Common myeloid progenitor, CD34-positive (primary cell): ENCODE measurements at regions not wholly inside any gene's neighbourhood (a gene's known extent, or its start where the extent isn't known, plus 50 kb on each side); places are given as distances from the start of the nearest gene placed in this dataset.

ENCODE experiments used
- CTCF ChIA-PET: fragments of 350-600 bp; sonication (Branson Sonifier 250); formaldehyde crosslinking; loops from one replicate; lab custom pipeline; 2021; ENCODE audit warnings: antibody characterized with exemption; lab: Charles Lee
- POLR2A ChIA-PET: fragments of 350-600 bp; sonication (Branson Sonifier 250); formaldehyde crosslinking; loops from one replicate; lab custom pipeline; 2021; ENCODE audit warnings: antibody characterized with exemption; lab: Charles Lee
- DNase-seq, 3 donors: peaks; one replicate each; pipeline versions ENCODE4 v3.0.0 to v3.0.0-alpha.2; 2013
- H3K27ac ChIP-seq, 2 experiments: 1 replicate in 1 of 2; 2 replicates in 1 of 2; pipeline ENCODE4 v1.7.0; 2013; ENCODE audit warnings: inconsistent platforms in 2 of 2, low read length in 2 of 2, mild to moderate bottlenecking in 2 of 2, low read depth in 1 of 2, moderate library complexity in 1 of 2; ENCODE audit not compliant: severe bottlenecking in 2 of 2, insufficient read depth in 1 of 2, poor library complexity in 1 of 2
- H3K27me3 ChIP-seq, 5 experiments: replicated peaks in 2 of 5; 1 replicate in 3 of 5; 2 replicates in 2 of 5; pipeline versions ENCODE4 v1.6.1 to v1.7.0; 2013; ENCODE audit warnings: low read length in 4 of 5, mild to moderate bottlenecking in 2 of 5, moderate library complexity in 2 of 5, inconsistent platforms in 1 of 5; ENCODE audit not compliant: insufficient read depth in 5 of 5, control insufficient read depth in 4 of 5
- H3K36me3 ChIP-seq, 4 experiments: 1 replicate in 2 of 4; 2 replicates in 2 of 4; pipeline versions ENCODE4 v1.6.1 to v1.7.0; 2013; ENCODE audit warnings: low read length in 3 of 4, control low read depth in 1 of 4, mild to moderate bottlenecking in 1 of 4; ENCODE audit not compliant: control insufficient read depth in 4 of 4, insufficient read depth in 4 of 4
- H3K4me1 ChIP-seq, 4 experiments: 1 replicate in 3 of 4; 2 replicates in 1 of 4; pipeline versions ENCODE4 v1.6.1 to v1.7.1; 2013; ENCODE audit warnings: low read length in 3 of 4, mild to moderate bottlenecking in 3 of 4, control low read depth in 1 of 4, inconsistent platforms in 1 of 4, moderate library complexity in 1 of 4; ENCODE audit not compliant: control insufficient read depth in 4 of 4, insufficient read depth in 4 of 4; ENCODE audit errors: control extremely low read depth in 1 of 4
- H3K4me3 ChIP-seq, 7 experiments: 1 replicate in 4 of 7; 2 replicates in 3 of 7; pipeline versions ENCODE4 v1.5.1 to v1.7.0; 2013; ENCODE audit warnings: mild to moderate bottlenecking in 7 of 7, low read length in 6 of 7, moderate library complexity in 6 of 7, inconsistent platforms in 2 of 7, low read depth in 2 of 7, control low read depth in 1 of 7; ENCODE audit not compliant: insufficient read depth in 4 of 7, control insufficient read depth in 1 of 7; ENCODE audit errors: extremely low read depth in 1 of 7
- H3K9me3 ChIP-seq, 5 experiments: 1 replicate in 4 of 5; 2 replicates in 1 of 5; pipeline versions ENCODE4 v1.6.1 to v1.7.1; 2013; ENCODE audit warnings: low read length in 4 of 5, mild to moderate bottlenecking in 2 of 5, inconsistent platforms in 1 of 5, low read depth in 1 of 5, moderate library complexity in 1 of 5; ENCODE audit not compliant: control insufficient read depth in 4 of 5, insufficient read depth in 2 of 5; ENCODE audit errors: control extremely low read depth in 1 of 5
- WGBS: methylation state at CpG from one replicate; pipeline ENCODE4 v1.1.5; 2013; ENCODE audit not compliant: insufficient coverage; 5-methylcytosine and 5-hydroxymethylcytosine counted together

DNA sequence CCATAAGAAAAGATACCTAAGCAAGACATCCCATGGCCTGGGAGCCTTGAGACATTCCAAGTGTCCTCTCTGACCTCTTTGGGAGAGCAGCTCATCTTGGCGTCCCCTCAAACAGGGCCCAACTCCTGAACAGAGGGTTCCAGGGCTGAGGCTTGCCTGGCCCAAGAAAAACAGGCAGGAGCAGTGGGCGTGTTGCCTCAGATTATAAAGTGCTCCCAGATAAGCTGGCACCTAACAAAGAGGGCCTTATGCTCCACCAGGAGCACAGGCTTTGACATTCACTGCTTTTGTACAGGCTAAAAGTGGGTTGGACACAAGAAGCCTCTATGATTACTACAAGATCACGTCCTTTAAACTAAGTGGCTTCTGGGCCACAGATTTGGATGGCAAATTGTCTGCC, 193.1 kb downstream of the FGFR2 start:
- no peak for DNase-seq
- Histone ChIP-seq H3K9me3 (no peaks in the 10 kb centered on the region), H3K36me3 (no peaks in the 10 kb centered on the region), H3K27me3 (peaks cover 0 to 3% (median 0%) of the 10 kb centered on the region in 5 experiments), H3K4me3 (no peak overlapping the region), H3K4me1 (no peaks in the 10 kb centered on the region), H3K27ac (no peak overlapping the region)
- ChIA-PET CTCF (no interaction called here), POLR2A (no interaction called here)
- 96% methylated on average over 3 of the region's 3 CpGs for WGBS

DNA sequence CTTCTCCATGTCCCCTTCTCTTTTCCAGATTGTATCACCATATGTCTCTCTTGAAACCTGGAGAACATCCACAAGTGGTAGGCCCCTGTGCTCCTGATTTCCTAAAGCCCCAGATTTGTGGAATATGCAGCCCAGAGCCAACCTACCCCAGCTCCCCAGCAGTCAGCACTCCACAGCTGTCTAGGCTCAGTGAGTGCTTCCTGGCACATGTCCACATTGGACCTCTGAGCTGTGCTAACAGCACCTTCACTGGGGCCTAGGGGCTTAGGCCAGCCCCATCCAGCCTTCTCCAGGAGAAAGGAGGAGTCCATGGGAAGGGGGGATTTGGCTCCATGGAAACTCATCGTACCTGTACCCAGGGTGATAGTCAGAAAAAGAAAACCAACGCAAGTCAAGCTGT, 192.7 kb downstream of the FGFR2 start:
- ChIA-PET POLR2A (no interaction called here), CTCF (no interaction called here)
- 100% methylated on average over 2 of the region's 2 CpGs for WGBS

GRCh38 chr10:121405953-121406352, 192.3 kb downstream of the FGFR2 start:
- Histone ChIP-seq H3K27ac (no peak overlapping the region), H3K4me3 (no peak overlapping the region), H3K36me3 (no peaks in the 10 kb centered on the region), H3K27me3 (peaks cover 0 to 3% (median 0%) of the 10 kb centered on the region in 5 experiments), H3K9me3 (no peaks in the 10 kb centered on the region), H3K4me1 (peaks cover 0 to 1% (median 0%) of the 10 kb centered on the region in 4 experiments)
- WGBS: 100% methylated on average over 4 of the region's 5 CpGs
- ChIA-PET CTCF (no interaction called here), POLR2A (no interaction called here)
- no peak for DNase-seq

More for the DNA sequence above, 192.7 kb downstream of the FGFR2 start:
- Histone ChIP-seq H3K27me3 (peaks cover 0 to 3% (median 0%) of the 10 kb centered on the region in 5 experiments), H3K9me3 (no peaks in the 10 kb centered on the region), H3K27ac (no peak overlapping the region), H3K4me1 (no peaks in the 10 kb centered on the region), H3K4me3 (no peak overlapping the region), H3K36me3 (no peaks in the 10 kb centered on the region)
- DNase-seq: no peak

- H3K27ac ChIP-seq: no peak overlapping the region
- peaks cover 0 to 2% (median 0%) of the 10 kb centered on the region in 4 experiments for H3K4me1 ChIP-seq
- H3K4me3 ChIP-seq: no peak overlapping the region
- ChIA-PET CTCF (no interaction called here), POLR2A (no interaction called here)
- H3K27me3 ChIP-seq: peaks cover 0 to 3% (median 0%) of the 10 kb centered on the region in 5 experiments
- no peaks in the 10 kb centered on the region for H3K9me3 ChIP-seq
- no peak for DNase-seq
- no peaks in the 10 kb centered on the region for H3K36me3 ChIP-seq
- 87% methylated on average over 6 of the region's 11 CpGs for WGBS
Observed at GRCh38 chr10:121406823-121407545, 191.3 kb downstream of the FGFR2 start.

GRCh38 chr10:121409466-121410104, 188.7 kb downstream of the FGFR2 start:
- CTCF ChIA-PET: no interaction called here
- Histone ChIP-seq H3K4me1 (peaks cover 0 to 2% (median 0%) of the 10 kb centered on the region in 4 experiments), H3K27ac (no peak overlapping the region), H3K36me3 (no peaks in the 10 kb centered on the region), H3K4me3 (no peak overlapping the region), H3K9me3 (peaks cover 0 to 5% (median 0%) of the 10 kb centered on the region in 5 experiments), H3K27me3 (peaks cover 0 to 3% (median 0%) of the 10 kb centered on the region in 5 experiments)
- 95% methylated on average over 2 of the region's 4 CpGs for WGBS
- POLR2A ChIA-PET: no interaction called here
- DNase-seq: no peak

DNA sequence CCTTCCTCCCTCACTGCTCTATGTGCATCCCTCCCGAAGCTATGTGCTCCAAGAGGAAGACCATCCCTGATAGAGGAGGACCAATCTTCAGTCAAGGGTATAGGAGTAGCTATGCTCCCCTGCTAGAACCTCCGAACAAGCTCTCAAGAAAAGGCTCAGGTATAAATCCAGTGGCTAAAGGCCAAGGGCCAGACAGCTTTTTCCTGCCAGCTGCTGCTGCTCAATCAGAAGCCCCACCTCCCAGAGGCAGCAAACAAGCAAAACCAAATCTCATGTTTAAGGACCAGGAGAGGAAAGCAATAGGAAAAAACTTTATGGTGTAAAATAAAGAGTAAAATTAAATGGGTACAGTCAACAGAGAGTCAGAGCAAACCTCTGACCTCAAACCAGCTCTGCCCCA, 187.2 kb downstream of the FGFR2 start:
- Histone ChIP-seq H3K36me3 (no peaks in the 10 kb centered on the region), H3K27me3 (peaks cover 0 to 1% (median 0%) of the 10 kb centered on the region in 5 experiments), H3K4me1 (peaks cover 0 to 2% (median 0%) of the 10 kb centered on the region in 4 experiments), H3K9me3 (peaks cover 0 to 5% (median 0%) of the 10 kb centered on the region in 5 experiments), H3K27ac (no peak overlapping the region), H3K4me3 (no peak overlapping the region)
- WGBS: 69% methylated on average over 2 of the region's 2 CpGs
- DNase-seq: peak in 1 of 3 donors; percentile 13
- CTCF ChIA-PET: no interaction called here
- POLR2A ChIA-PET: no interaction called here

DNA sequence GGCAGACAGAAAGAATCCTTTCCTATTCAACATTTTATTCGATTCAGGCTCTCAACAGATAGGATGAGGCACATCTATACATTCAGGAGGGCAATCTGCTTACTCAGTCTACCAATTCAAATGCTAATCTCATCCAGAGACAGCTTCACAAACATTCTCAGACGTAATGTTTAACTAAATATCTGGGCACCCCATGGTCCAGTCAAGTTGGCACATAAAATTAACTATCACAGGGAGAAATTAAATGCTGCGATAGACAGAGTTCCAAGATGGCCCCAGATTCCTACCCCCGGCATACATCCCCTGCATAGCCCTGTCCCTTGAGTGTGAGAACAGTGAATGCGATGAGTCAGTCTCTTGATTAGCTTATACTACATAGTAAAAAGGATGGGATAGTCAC, 184.3 kb downstream of the FGFR2 start:
- WGBS: 93% methylated on average over 2 of the region's 5 CpGs
- Histone ChIP-seq H3K36me3 (no peaks in the 10 kb centered on the region), H3K4me1 (peaks cover 0 to 2% (median 0%) of the 10 kb centered on the region in 4 experiments), H3K27ac (no peak overlapping the region), H3K27me3 (no peaks in the 10 kb centered on the region), H3K4me3 (no peak overlapping the region), H3K9me3 (peaks cover 0 to 11% (median 0%) of the 10 kb centered on the region in 5 experiments)
- POLR2A ChIA-PET: no interaction called here
- no peak for DNase-seq
- CTCF ChIA-PET: no interaction called here
